DOHH2 (cell line): ENCODE measurements at regions not wholly inside any gene's neighbourhood (a gene's known extent, or its start where the extent isn't known, plus 50 kb on each side); places are given as distances from the start of the nearest gene placed in this dataset.

Experiments used
- H3F3A ChIP-seq: fragments of 200-600 bp; sonication (generic), shearing (Covaris generic); 2 replicates; pipeline ENCODE4 v1.6.0; 2016; ENCODE audit warnings: antibody characterized with exemption, mild to moderate bottlenecking; ENCODE audit not compliant: control insufficient read depth, insufficient read depth
- H3K27ac ChIP-seq: fragments of 200-600 bp; sonication (generic); 2 replicates; pipeline ENCODE4 v1.5.1; 2014; ENCODE audit warnings: low read depth, mild to moderate bottlenecking, low read length, moderate library complexity
- H3K27me3 ChIP-seq: fragments of 200-600 bp; sonication (generic); 2 replicates; pipeline ENCODE4 v1.6.1; 2014; ENCODE audit warnings: mild to moderate bottlenecking, low read length, mixed read lengths; ENCODE audit not compliant: control insufficient read depth
- H3K36me3 ChIP-seq: fragments of 200-600 bp; sonication (generic); 2 replicates; pipeline ENCODE4 v1.6.1; 2014; ENCODE audit warnings: mild to moderate bottlenecking, low read length, moderate library complexity, mixed read lengths; ENCODE audit not compliant: control insufficient read depth
- H3K4me1 ChIP-seq: fragments of 200-600 bp; sonication (generic); 2 replicates; pipeline ENCODE4 v1.6.1; 2014; ENCODE audit warnings: mild to moderate bottlenecking, low read length, mixed read lengths; ENCODE audit not compliant: control insufficient read depth
- H3K4me2 ChIP-seq: fragments of 200-600 bp; sonication (generic); 2 replicates; pipeline ENCODE4 v1.6.0; 2014; ENCODE audit warnings: mild to moderate bottlenecking, low read length, moderate library complexity
- H3K4me3 ChIP-seq: fragments of 200-600 bp; sonication (generic); 2 replicates; pipeline ENCODE4 v1.5.1; 2014; ENCODE audit warnings: mild to moderate bottlenecking, low read length, mixed read lengths
- H3K79me2 ChIP-seq: fragments of 200-600 bp; sonication (generic); 2 replicates; pipeline ENCODE4 v1.6.1; 2014; ENCODE audit warnings: mild to moderate bottlenecking, low read length, mixed read lengths; ENCODE audit not compliant: control insufficient read depth
- H3K9me2 ChIP-seq: fragments of 200-600 bp; sonication (generic); replicated peaks from 2 replicates; pipeline ENCODE4 v1.6.1; 2014; ENCODE audit warnings: mild to moderate bottlenecking, low read length, mixed read lengths; ENCODE audit not compliant: control insufficient read depth
- H3K9me3 ChIP-seq: fragments of 200-600 bp; sonication (generic); 2 replicates; pipeline ENCODE4 v1.6.1; 2014; ENCODE audit warnings: antibody characterized with exemption, low read length, mixed read lengths; ENCODE audit not compliant: control insufficient read depth, insufficient read depth
- H4K20me1 ChIP-seq: fragments of 200-600 bp; sonication (generic); 2 replicates; pipeline ENCODE4 v1.6.0; 2014; ENCODE audit warnings: low read depth, mild to moderate bottlenecking, antibody characterized with exemption, low read length, moderate library complexity; ENCODE audit not compliant: control insufficient read depth, insufficient read depth
- CTCF ChIP-seq: fragments of 200-600 bp; sonication (generic); IDR thresholded peaks from one replicate; pipeline ENCODE4 v1.5.1; 2014; ENCODE audit warnings: antibody characterized with exemption, mild to moderate bottlenecking, low read depth, low read length; ENCODE audit not compliant: poor library complexity, severe bottlenecking
- EZH2phosphoT487 ChIP-seq: fragments of 200-600 bp; sonication (generic); IDR thresholded peaks from 2 replicates; pipeline ENCODE4 v1.6.1; 2017; ENCODE audit warnings: borderline replicate concordance, mild to moderate bottlenecking, antibody characterized with exemption, low read length, moderate library complexity, mixed read lengths

GRCh38 chr3:43960448-43960840, 269.7 kb downstream of the ABHD5 start:
- TF ChIP-seq EZH2phosphoT487, result no peak
- TF ChIP-seq CTCF, result no peak
- Histone ChIP-seq H3K79me2 (no peaks in the 10 kb centered on the region), H3K9me3 (no peaks in the 10 kb centered on the region), H3K4me1 (peaks cover 19% of the 10 kb centered on the region), H3K36me3 (no peaks in the 10 kb centered on the region), H3F3A (no peaks in the 10 kb centered on the region), H4K20me1 (no peaks in the 10 kb centered on the region), H3K27ac (no peak overlapping the region), H3K27me3 (no peaks in the 10 kb centered on the region), H3K9me2 (no peaks in the 10 kb centered on the region), H3K4me2 (peak overlapping the region; percentile 0; the same call in 1 of the 2 replicates), H3K4me3 (no peak overlapping the region)

- H3K36me3 ChIP-seq, result no peaks in the 10 kb centered on the region
- peaks cover 32% of the 10 kb centered on the region for H3K4me1 ChIP-seq
- H3K9me2 ChIP-seq, result no peaks in the 10 kb centered on the region
Observed at GRCh38 chr3:43962043-43962442, 271.3 kb downstream of the ABHD5 start.

GRCh38 chr3:43963208-43963607, 272.5 kb downstream of the ABHD5 start:
- Histone ChIP-seq H3F3A (no peaks in the 10 kb centered on the region), H3K4me3 (no peak overlapping the region), H3K4me2 (no peak overlapping the region), H4K20me1 (no peaks in the 10 kb centered on the region), H3K79me2 (no peaks in the 10 kb centered on the region), H3K27me3 (no peaks in the 10 kb centered on the region), H3K4me1 (peaks cover 25% of the 10 kb centered on the region), H3K9me2 (no peaks in the 10 kb centered on the region), H3K9me3 (no peaks in the 10 kb centered on the region), H3K27ac (no peak overlapping the region), H3K36me3 (no peaks in the 10 kb centered on the region)
- TF ChIP-seq EZH2phosphoT487 (no peak), CTCF (no peak)

More at GRCh38 chr3:43962043-43962442, 271.3 kb downstream of the ABHD5 start:
- H3K27me3 ChIP-seq, result no peaks in the 10 kb centered on the region
- H3F3A ChIP-seq, result no peaks in the 10 kb centered on the region
- no peaks in the 10 kb centered on the region for H3K9me3 ChIP-seq
- H4K20me1 ChIP-seq, result no peaks in the 10 kb centered on the region
- H3K4me3 ChIP-seq, result no peak overlapping the region
- no peak overlapping the region for H3K4me2 ChIP-seq
- TF ChIP-seq CTCF (no peak), EZH2phosphoT487 (no peak)
- no peaks in the 10 kb centered on the region for H3K79me2 ChIP-seq
- no peak overlapping the region for H3K27ac ChIP-seq

- Histone ChIP-seq H3K4me3 (no peak overlapping the region), H3K4me1 (peaks cover 24% of the 10 kb centered on the region), H3K9me3 (no peaks in the 10 kb centered on the region), H3K36me3 (no peaks in the 10 kb centered on the region), H3F3A (no peaks in the 10 kb centered on the region), H4K20me1 (no peaks in the 10 kb centered on the region), H3K27ac (no peak overlapping the region), H3K79me2 (no peaks in the 10 kb centered on the region), H3K4me2 (no peak overlapping the region), H3K9me2 (no peaks in the 10 kb centered on the region), H3K27me3 (no peaks in the 10 kb centered on the region)
- TF ChIP-seq EZH2phosphoT487 (no peak), CTCF (no peak)
Observed at GRCh38 chr3:43964640-43965039, 273.9 kb downstream of the ABHD5 start.
